Thymus (tissue), 11 donors: ENCODE measurements at regions not wholly inside any gene's neighbourhood (a gene's known extent, or its start where the extent isn't known, plus 50 kb on each side); places are given as distances from the start of the nearest gene placed in this dataset.
"Not testable (repeated sequence)": the region's sequence is repeated elsewhere in the genome, so short reads cannot be mapped to it uniquely, and the experiment has no call there.

Experiments
- DNase-seq, 9 donors: peaks; one replicate each; pipeline ENCODE4 v3.0.0-alpha.2; 2013; ENCODE audit warnings: low spot score in 9 of 9, low read depth in 6 of 9, missing footprints in 1 of 9
- H3K27ac ChIP-seq, 2 donors: one replicate each; pipeline ENCODE4 v1.5.1; 2013; ENCODE audit warnings: control low read depth in 1 of 2, low read depth in 1 of 2, low read length in 1 of 2, mild to moderate bottlenecking in 1 of 2, moderate library complexity in 1 of 2
- H3K27me3 ChIP-seq, 2 donors: one replicate each; pipeline ENCODE4 v1.5.1; 2013; ENCODE audit warnings: low read length in 1 of 2; ENCODE audit not compliant: control insufficient read depth in 2 of 2, insufficient read depth in 1 of 2
- H3K36me3 ChIP-seq, 2 donors: one replicate each; pipeline ENCODE4 v1.5.1; 2013; ENCODE audit warnings: low read length in 1 of 2, mild to moderate bottlenecking in 1 of 2, moderate library complexity in 1 of 2; ENCODE audit not compliant: control insufficient read depth in 2 of 2, insufficient read depth in 2 of 2
- H3K4me1 ChIP-seq, 2 donors: one replicate each; pipeline ENCODE4 v1.5.1; 2013; ENCODE audit warnings: low read length in 2 of 2; ENCODE audit not compliant: control insufficient read depth in 2 of 2, insufficient read depth in 2 of 2
- H3K4me3 ChIP-seq, 2 donors: one replicate each; pipeline ENCODE4 v1.5.1; 2013; ENCODE audit warnings: low read length in 2 of 2, control low read depth in 1 of 2, mild to moderate bottlenecking in 1 of 2
- H3K9me3 ChIP-seq, 2 donors: one replicate each; pipeline ENCODE4 v1.5.1; 2013; ENCODE audit warnings: low read length in 1 of 2, mild to moderate bottlenecking in 1 of 2; ENCODE audit not compliant: control insufficient read depth in 2 of 2, insufficient read depth in 1 of 2
- WGBS: extraction: QIAGEN DNeasy Blood & Tissue Kit; methylation state at CpG from one replicate; pipeline ENCODE4 v1.1.7; 2013; 5-methylcytosine and 5-hydroxymethylcytosine counted together
- donor health status: healthy.

- 94% methylated on average over 3 of the region's 3 CpGs for WGBS
- H3K9me3 ChIP-seq, result no peaks in the 10 kb centered on the region
- H3K4me3 ChIP-seq, result no peak overlapping the region
- no peak overlapping the region for H3K27ac ChIP-seq
- no peaks in the 10 kb centered on the region for H3K27me3 ChIP-seq
- no peaks in the 10 kb centered on the region for H3K36me3 ChIP-seq
- no peak for DNase-seq
- no peaks in the 10 kb centered on the region for H3K4me1 ChIP-seq
These were observed 310.6 kb downstream of the C3orf38 start for GRCh38 chr3:88460369-88460768.

GRCh38 chr3:88462230-88462629 is 312.5 kb downstream of the C3orf38 start:
- H3K27ac ChIP-seq, result no peak overlapping the region
- H3K4me3 ChIP-seq, result no peak overlapping the region
- no peaks in the 10 kb centered on the region for H3K4me1 ChIP-seq
- no peaks in the 10 kb centered on the region for H3K9me3 ChIP-seq
- H3K36me3 ChIP-seq, result no peaks in the 10 kb centered on the region
- no peak for DNase-seq
- H3K27me3 ChIP-seq, result no peaks in the 10 kb centered on the region

DNA sequence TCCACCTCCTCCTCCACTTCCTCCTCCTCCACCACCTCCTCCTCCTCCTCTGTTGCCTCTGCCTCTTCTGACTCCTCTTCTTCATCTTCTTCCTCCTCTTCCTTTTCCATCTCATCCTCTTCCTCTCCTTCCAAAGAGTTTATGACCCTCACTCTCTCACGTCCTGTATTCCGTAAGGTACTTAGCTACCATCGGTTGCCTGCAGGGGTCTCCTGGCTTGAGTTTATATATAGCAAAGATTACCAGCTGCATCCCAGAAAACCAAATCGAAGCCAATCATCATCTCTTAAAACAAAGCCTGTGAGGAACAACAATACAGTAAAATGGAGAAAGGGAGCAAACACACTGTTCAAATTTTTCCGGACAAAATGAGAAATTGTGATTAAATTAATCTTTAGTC is 317.4 kb downstream of the C3orf38 start:
- Histone ChIP-seq H3K4me3 (no peak overlapping the region), H3K9me3 (no peaks in the 10 kb centered on the region), H3K36me3 (no peaks in the 10 kb centered on the region), H3K27me3 (no peaks in the 10 kb centered on the region), H3K27ac (no peak overlapping the region), H3K4me1 (no peaks in the 10 kb centered on the region)
- no peak for DNase-seq
- WGBS, result 94% methylated on average over 5 of the region's 5 CpGs

GRCh38 chr3:88469216-88469615 is 319.5 kb downstream of the C3orf38 start:
- Histone ChIP-seq H3K4me1 (no peaks in the 10 kb centered on the region), H3K27ac (no peak overlapping the region), H3K4me3 (no peak overlapping the region), H3K9me3 (no peaks in the 10 kb centered on the region), H3K36me3 (no peaks in the 10 kb centered on the region), H3K27me3 (no peaks in the 10 kb centered on the region)
- 96% methylated on average over 1 of the region's 1 CpG for WGBS
- DNase-seq, result no peak

GRCh38 chr3:88478460-88478859 is 328.7 kb downstream of the C3orf38 start:
- Histone ChIP-seq H3K9me3 (no peaks in the 10 kb centered on the region), H3K27ac (no peak overlapping the region), H3K4me1 (no peaks in the 10 kb centered on the region), H3K36me3 (no peaks in the 10 kb centered on the region), H3K4me3 (no peak overlapping the region), H3K27me3 (no peaks in the 10 kb centered on the region)
- no peak for DNase-seq
- WGBS, result 90% methylated on average over 1 of the region's 1 CpG

GRCh38 chr3:88480822-88481221 is 331.1 kb downstream of the C3orf38 start:
- Histone ChIP-seq H3K27me3 (no peaks in the 10 kb centered on the region), H3K27ac (no peak overlapping the region), H3K4me3 (no peak overlapping the region), H3K4me1 (no peaks in the 10 kb centered on the region), H3K9me3 (no peaks in the 10 kb centered on the region), H3K36me3 (no peaks in the 10 kb centered on the region)
- no peak for DNase-seq
- WGBS, result 81% methylated on average over 3 of the region's 3 CpGs

DNA sequence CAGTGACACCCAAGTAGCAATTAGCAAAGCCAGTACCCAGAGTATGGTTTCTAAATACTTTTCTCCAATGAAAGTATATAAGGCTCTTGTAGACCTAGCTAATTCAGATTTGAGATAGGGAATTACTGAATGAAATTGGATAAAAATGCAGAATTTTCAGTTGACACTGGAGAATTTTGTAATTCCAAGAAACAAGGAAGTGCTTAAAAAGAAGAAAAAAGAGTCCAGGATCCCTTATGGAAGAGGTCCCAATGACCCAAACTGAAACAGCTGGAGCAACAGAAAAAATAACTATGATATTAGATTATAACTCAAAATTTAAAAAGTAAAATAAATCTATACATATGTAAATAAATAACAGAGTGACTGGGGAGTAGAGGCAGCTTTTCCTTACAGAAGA is 335.2 kb downstream of the C3orf38 start:
- Histone ChIP-seq H3K4me1 (no peaks in the 10 kb centered on the region), H3K9me3 (no peaks in the 10 kb centered on the region), H3K36me3 (no peaks in the 10 kb centered on the region), H3K4me3 (no peak overlapping the region), H3K27me3 (no peaks in the 10 kb centered on the region), H3K27ac (no peak overlapping the region)
- no peak for DNase-seq

GRCh38 chr3:88508818-88509217 is 359.1 kb downstream of the C3orf38 start:
- not testable (repeated sequence) for H3K27ac ChIP-seq, H3K9me3 ChIP-seq, H3K27me3 ChIP-seq, H3K4me3 ChIP-seq, H3K4me1 ChIP-seq, H3K36me3 ChIP-seq, DNase-seq
- 88% methylated on average over 15 of the region's 15 CpGs for WGBS

GRCh38 chr3:88509582-88509981 is 359.8 kb downstream of the C3orf38 start:
- no peaks in the 10 kb centered on the region for H3K4me1 ChIP-seq
- no peak for DNase-seq
- 74% methylated on average over 3 of the region's 3 CpGs for WGBS

DNA sequence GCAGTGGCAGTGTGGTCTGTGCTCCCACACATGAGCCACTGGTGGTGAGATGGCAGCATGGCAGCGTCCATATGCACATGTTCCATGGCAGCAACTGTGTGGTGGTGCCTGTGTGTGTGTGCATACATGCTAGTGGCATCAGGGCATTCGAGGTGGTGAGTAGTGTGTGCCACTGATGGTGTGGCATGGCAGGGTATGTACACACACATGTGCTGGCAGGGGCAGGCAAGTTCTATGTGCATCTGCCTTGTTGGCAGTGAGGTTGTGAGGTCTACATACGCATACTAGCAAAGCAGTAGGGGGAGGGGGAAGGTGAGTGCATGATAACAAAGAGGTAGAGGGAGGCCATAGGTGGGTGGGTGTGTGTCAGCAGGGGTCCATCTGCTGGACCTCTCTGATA is 378.7 kb downstream of the C3orf38 start:
- no peak for DNase-seq
- Histone ChIP-seq H3K36me3 (no peaks in the 10 kb centered on the region), H3K9me3 (no peaks in the 10 kb centered on the region), H3K4me1 (no peaks in the 10 kb centered on the region), H3K4me3 (no peak overlapping the region), H3K27ac (no peak overlapping the region), H3K27me3 (no peaks in the 10 kb centered on the region)
- WGBS, result 91% methylated on average over 3 of the region's 3 CpGs

More at GRCh38 chr3:88509582-88509981, 359.8 kb downstream of the C3orf38 start:
- Histone ChIP-seq H3K4me3 (no peak overlapping the region), H3K27me3 (no peaks in the 10 kb centered on the region), H3K9me3 (no peaks in the 10 kb centered on the region), H3K36me3 (no peaks in the 10 kb centered on the region), H3K27ac (no peak overlapping the region)
